ENCODE measurements at regions not wholly inside any gene's neighbourhood (a gene's known extent, or its start where the extent isn't known, plus 50 kb on each side); places are given as distances from the start of the nearest gene placed in this dataset.
A peak's percentile ranks its signal among the peaks of the same experiment; 100 is the strongest.

- no peak overlapping the region for H2BK5ac ChIP-seq (ENCODE audit: low read length)
- DNase-seq (ENCODE audit: low spot score) = no peak
- no peaks in the 10 kb centered on the region for H3K36me3 ChIP-seq (replicated peaks in 1 of 2; ENCODE audit: control insufficient read depth in 2 of 2, insufficient read depth in 2 of 2, low read length in 2 of 2)
- no peak overlapping the region for H3K4ac ChIP-seq (ENCODE audit: low read length)
- no peak overlapping the region for H3K18ac ChIP-seq (ENCODE audit: low read length)
- H3K4me1 ChIP-seq (ENCODE audit: control insufficient read depth in 2 of 2, insufficient read depth in 1 of 2, low read depth in 1 of 2, low read length in 2 of 2) = no peaks in the 10 kb centered on the region
- no peak overlapping the region for H2AK5ac ChIP-seq (ENCODE audit: low read depth, low read length)
- no peak overlapping the region for H4K91ac ChIP-seq (ENCODE audit: low read depth, low read length, poor library complexity)
- H3K27ac ChIP-seq (replicated peaks; ENCODE audit: low read length) = no peak overlapping the region
- H3K9me3 ChIP-seq (replicated peaks in 1 of 2; ENCODE audit: control insufficient read depth in 2 of 2, insufficient read depth in 1 of 2, low read depth in 1 of 2, low read length in 2 of 2) = no peaks in the 10 kb centered on the region
- H3K79me1 ChIP-seq (ENCODE audit: low read depth, low read length) = no peaks in the 10 kb centered on the region
- no peak overlapping the region for H2BK15ac ChIP-seq (ENCODE audit: low read length)
- no peak overlapping the region for H2BK120ac ChIP-seq (ENCODE audit: low read depth, low read length)
- no peak overlapping the region for H2AFZ ChIP-seq (ENCODE audit: low read length)
- no CpG with 5 or more reads among the region's 2 CpGs for WGBS, 2 donors (ENCODE audit: extremely low coverage in 2 of 2, insufficient read length in 2 of 2, insufficient replicate concordance in 1 of 2)
- no peaks in the 10 kb centered on the region for H3K27me3 ChIP-seq (ENCODE audit: control insufficient read depth in 3 of 3, insufficient read depth in 3 of 3, low read depth in 1 of 3, low read length in 3 of 3)
- no peak overlapping the region for H3K4me2 ChIP-seq (ENCODE audit: insufficient read depth, low read length, poor library complexity, severe bottlenecking)
- H3K4me3 ChIP-seq (ENCODE audit: low read length in 2 of 2) = no peak overlapping the region
- no peak overlapping the region for H3K23ac ChIP-seq (ENCODE audit: low read depth, low read length, poor library complexity)
- no peak overlapping the region for H3K9ac ChIP-seq (ENCODE audit: low read depth, low read length, poor library complexity)
- H4K8ac ChIP-seq (ENCODE audit: low read depth, low read length) = no peak overlapping the region
- no peak overlapping the region for H2BK12ac ChIP-seq (ENCODE audit: low read length)
- H3K14ac ChIP-seq (ENCODE audit: low read length) = no peak overlapping the region
Observed at GRCh38 chr4:121472937-121473721, 92.3 kb upstream of the QRFPR start.

- H2BK15ac ChIP-seq (ENCODE audit: low read length) = no peak overlapping the region
Observed at GRCh38 chr4:121464854-121465253, 84.0 kb upstream of the QRFPR start.

GRCh38 chr4:121462660-121463261 lies 81.9 kb upstream of the QRFPR start:
- DNase-seq (ENCODE audit: low spot score) = peak; percentile 43
- H2AFZ ChIP-seq (ENCODE audit: low read length) = peak overlapping the region; percentile 42
- no peak overlapping the region for H3K4me3 ChIP-seq (ENCODE audit: low read length in 2 of 2)
- no peak overlapping the region for H2BK120ac ChIP-seq (ENCODE audit: low read depth, low read length)
- H3K4me2 ChIP-seq (ENCODE audit: insufficient read depth, low read length, poor library complexity, severe bottlenecking) = no peak overlapping the region
- H4K91ac ChIP-seq (ENCODE audit: low read depth, low read length, poor library complexity) = no peak overlapping the region
- H3K23ac ChIP-seq (ENCODE audit: low read depth, low read length, poor library complexity) = no peak overlapping the region
- no peak overlapping the region for H3K27ac ChIP-seq (replicated peaks; ENCODE audit: low read length)
- no peak overlapping the region for H3K18ac ChIP-seq (ENCODE audit: low read length)
- H3K36me3 ChIP-seq (replicated peaks in 1 of 2; ENCODE audit: control insufficient read depth in 2 of 2, insufficient read depth in 2 of 2, low read length in 2 of 2) = no peaks in the 10 kb centered on the region
- WGBS, 2 donors (ENCODE audit: extremely low coverage in 2 of 2, insufficient read length in 2 of 2, insufficient replicate concordance in 1 of 2) = no CpG with 5 or more reads among the region's 5 CpGs
- no peak overlapping the region for H2AK5ac ChIP-seq (ENCODE audit: low read depth, low read length)
- no peaks in the 10 kb centered on the region for H3K79me1 ChIP-seq (ENCODE audit: low read depth, low read length)
- H3K9me3 ChIP-seq (replicated peaks in 1 of 2; ENCODE audit: control insufficient read depth in 2 of 2, insufficient read depth in 1 of 2, low read depth in 1 of 2, low read length in 2 of 2) = no peaks in the 10 kb centered on the region
- no peak overlapping the region for H2BK15ac ChIP-seq (ENCODE audit: low read length)
- no peak overlapping the region for H3K14ac ChIP-seq (ENCODE audit: low read length)
- H3K4ac ChIP-seq (ENCODE audit: low read length) = no peak overlapping the region
- H2BK12ac ChIP-seq (ENCODE audit: low read length) = no peak overlapping the region
- H3K27me3 ChIP-seq (ENCODE audit: control insufficient read depth in 3 of 3, insufficient read depth in 3 of 3, low read depth in 1 of 3, low read length in 3 of 3) = no peaks in the 10 kb centered on the region
- no peak overlapping the region for H2BK5ac ChIP-seq (ENCODE audit: low read length)
- H4K8ac ChIP-seq (ENCODE audit: low read depth, low read length) = no peak overlapping the region
- no peaks in the 10 kb centered on the region for H3K4me1 ChIP-seq (ENCODE audit: control insufficient read depth in 2 of 2, insufficient read depth in 1 of 2, low read depth in 1 of 2, low read length in 2 of 2)
- H3K9ac ChIP-seq (ENCODE audit: low read depth, low read length, poor library complexity) = no peak overlapping the region

More at GRCh38 chr4:121464854-121465253, 84.0 kb upstream of the QRFPR start:
- Histone ChIP-seq H2BK120ac (ENCODE audit: low read depth, low read length) (no peak overlapping the region), H3K4me2 (ENCODE audit: insufficient read depth, low read length, poor library complexity, severe bottlenecking) (no peak overlapping the region), H3K27ac (replicated peaks; ENCODE audit: low read length) (no peak overlapping the region), H3K23ac (ENCODE audit: low read depth, low read length, poor library complexity) (no peak overlapping the region), H2BK12ac (ENCODE audit: low read length) (no peak overlapping the region), H3K9me3 (replicated peaks in 1 of 2; ENCODE audit: control insufficient read depth in 2 of 2, insufficient read depth in 1 of 2, low read depth in 1 of 2, low read length in 2 of 2) (no peaks in the 10 kb centered on the region), H3K36me3 (replicated peaks in 1 of 2; ENCODE audit: control insufficient read depth in 2 of 2, insufficient read depth in 2 of 2, low read length in 2 of 2) (no peaks in the 10 kb centered on the region), H3K4me3 (ENCODE audit: low read length in 2 of 2) (no peak overlapping the region), H2AK5ac (ENCODE audit: low read depth, low read length) (no peak overlapping the region), H4K91ac (ENCODE audit: low read depth, low read length, poor library complexity) (no peak overlapping the region), H2AFZ (ENCODE audit: low read length) (no peak overlapping the region), H2BK5ac (ENCODE audit: low read length) (no peak overlapping the region), H3K4me1 (ENCODE audit: control insufficient read depth in 2 of 2, insufficient read depth in 1 of 2, low read depth in 1 of 2, low read length in 2 of 2) (no peaks in the 10 kb centered on the region), H3K9ac (ENCODE audit: low read depth, low read length, poor library complexity) (no peak overlapping the region), H3K27me3 (ENCODE audit: control insufficient read depth in 3 of 3, insufficient read depth in 3 of 3, low read depth in 1 of 3, low read length in 3 of 3) (no peaks in the 10 kb centered on the region), H3K79me1 (ENCODE audit: low read depth, low read length) (no peaks in the 10 kb centered on the region), H3K18ac (ENCODE audit: low read length) (no peak overlapping the region), H3K4ac (ENCODE audit: low read length) (no peak overlapping the region), H3K14ac (ENCODE audit: low read length) (no peak overlapping the region), H4K8ac (ENCODE audit: low read depth, low read length) (no peak overlapping the region)
- WGBS, 2 donors (ENCODE audit: extremely low coverage in 2 of 2, insufficient read length in 2 of 2, insufficient replicate concordance in 1 of 2) = no CpG with 5 or more reads among the region's 2 CpGs
- no peak for DNase-seq (ENCODE audit: low spot score)

GRCh38 chr4:121459026-121459425 lies 78.2 kb upstream of the QRFPR start:
- Histone ChIP-seq H3K18ac (ENCODE audit: low read length) (no peak overlapping the region), H3K27me3 (ENCODE audit: control insufficient read depth in 3 of 3, insufficient read depth in 3 of 3, low read depth in 1 of 3, low read length in 3 of 3) (no peaks in the 10 kb centered on the region), H3K4me3 (ENCODE audit: low read length in 2 of 2) (no peak overlapping the region), H2BK5ac (ENCODE audit: low read length) (no peak overlapping the region), H2BK15ac (ENCODE audit: low read length) (no peak overlapping the region), H2AFZ (ENCODE audit: low read length) (no peak overlapping the region), H2BK12ac (ENCODE audit: low read length) (no peak overlapping the region), H3K4me2 (ENCODE audit: insufficient read depth, low read length, poor library complexity, severe bottlenecking) (no peak overlapping the region), H3K9ac (ENCODE audit: low read depth, low read length, poor library complexity) (no peak overlapping the region), H2BK120ac (ENCODE audit: low read depth, low read length) (no peak overlapping the region), H3K23ac (ENCODE audit: low read depth, low read length, poor library complexity) (no peak overlapping the region), H4K8ac (ENCODE audit: low read depth, low read length) (no peak overlapping the region), H3K79me1 (ENCODE audit: low read depth, low read length) (no peaks in the 10 kb centered on the region), H3K9me3 (replicated peaks in 1 of 2; ENCODE audit: control insufficient read depth in 2 of 2, insufficient read depth in 1 of 2, low read depth in 1 of 2, low read length in 2 of 2) (no peaks in the 10 kb centered on the region), H2AK5ac (ENCODE audit: low read depth, low read length) (no peak overlapping the region), H3K27ac (replicated peaks; ENCODE audit: low read length) (no peak overlapping the region), H3K14ac (ENCODE audit: low read length) (no peak overlapping the region), H3K4ac (ENCODE audit: low read length) (no peak overlapping the region), H4K91ac (ENCODE audit: low read depth, low read length, poor library complexity) (no peak overlapping the region), H3K36me3 (replicated peaks in 1 of 2; ENCODE audit: control insufficient read depth in 2 of 2, insufficient read depth in 2 of 2, low read length in 2 of 2) (no peaks in the 10 kb centered on the region), H3K4me1 (ENCODE audit: control insufficient read depth in 2 of 2, insufficient read depth in 1 of 2, low read depth in 1 of 2, low read length in 2 of 2) (peaks cover 2% of the 10 kb centered on the region in 2 donors)
- WGBS, 2 donors (ENCODE audit: extremely low coverage in 2 of 2, insufficient read length in 2 of 2, insufficient replicate concordance in 1 of 2) = no CpG with 5 or more reads among the region's 2 CpGs
- DNase-seq (ENCODE audit: low spot score) = no peak

Measured in neuronal stem cell (in vitro differentiated cells).